ENCODE measurements at regions not wholly inside any gene's neighbourhood (a gene's known extent, or its start where the extent isn't known, plus 50 kb on each side); places are given as distances from the start of the nearest gene placed in this dataset.
"Not testable (repeated sequence)": the region's sequence is repeated elsewhere in the genome, so short reads cannot be mapped to it uniquely, and the experiment has no call there.

GRCh38 chr18:39162013-39162827, 1596.6 kb upstream of the CELF4 start:
- FAIRE-seq = no peak

GRCh38 chr18:39149211-39149806, 1583.7 kb upstream of the CELF4 start:
- no peak for FAIRE-seq

- FAIRE-seq = no peak
These were observed 1568.7 kb upstream of the CELF4 start for GRCh38 chr18:39134255-39134654.

GRCh38 chr18:39127538-39127937, 1561.9 kb upstream of the CELF4 start:
- FAIRE-seq = not testable (repeated sequence)

GRCh38 chr18:39113790-39114189, 1548.2 kb upstream of the CELF4 start:
- no peak for FAIRE-seq

- FAIRE-seq = no peak
These were observed 1539.5 kb upstream of the CELF4 start for GRCh38 chr18:39105104-39105503.

- no peak for FAIRE-seq
These were observed 1507.4 kb upstream of the CELF4 start for GRCh38 chr18:39072970-39073369.

GRCh38 chr18:39062426-39062825, 1496.8 kb upstream of the CELF4 start:
- FAIRE-seq = no peak

- FAIRE-seq = no peak
These were observed 1492.9 kb upstream of the CELF4 start for GRCh38 chr18:39058386-39059000.

GRCh38 chr18:39057423-39058064, 1491.9 kb upstream of the CELF4 start:
- FAIRE-seq = no peak

GRCh38 chr18:39053571-39053970, 1488.0 kb upstream of the CELF4 start:
- no peak for FAIRE-seq

GRCh38 chr18:39051013-39051412, 1485.4 kb upstream of the CELF4 start:
- FAIRE-seq = no peak

GRCh38 chr18:39039813-39040212, 1474.2 kb upstream of the CELF4 start:
- no peak for FAIRE-seq

GRCh38 chr18:39037925-39038324, 1472.3 kb upstream of the CELF4 start:
- FAIRE-seq = no peak

- no peak for FAIRE-seq
These were observed 1467.7 kb upstream of the CELF4 start for GRCh38 chr18:39033312-39033711.

- FAIRE-seq = no peak
These were observed 1466.0 kb upstream of the CELF4 start for GRCh38 chr18:39031647-39032046.

GRCh38 chr18:39030124-39030655, 1464.6 kb upstream of the CELF4 start:
- FAIRE-seq = no peak

GRCh38 chr18:39025531-39025930, 1459.9 kb upstream of the CELF4 start:
- no peak for FAIRE-seq

GRCh38 chr18:39019989-39020388, 1454.4 kb upstream of the CELF4 start:
- FAIRE-seq = no peak

GRCh38 chr18:39007031-39007902, 1441.7 kb upstream of the CELF4 start:
- FAIRE-seq = no peak

- FAIRE-seq = no peak
These were observed 1430.5 kb upstream of the CELF4 start for GRCh38 chr18:38996056-38996455.

GRCh38 chr18:38993342-38993741, 1427.7 kb upstream of the CELF4 start:
- FAIRE-seq = no peak

All from TTC549 (cell line).